ENCODE measurements at regions not wholly inside any gene's neighbourhood (a gene's known extent, or its start where the extent isn't known, plus 50 kb on each side); places are given as distances from the start of the nearest gene placed in this dataset.

DNA sequence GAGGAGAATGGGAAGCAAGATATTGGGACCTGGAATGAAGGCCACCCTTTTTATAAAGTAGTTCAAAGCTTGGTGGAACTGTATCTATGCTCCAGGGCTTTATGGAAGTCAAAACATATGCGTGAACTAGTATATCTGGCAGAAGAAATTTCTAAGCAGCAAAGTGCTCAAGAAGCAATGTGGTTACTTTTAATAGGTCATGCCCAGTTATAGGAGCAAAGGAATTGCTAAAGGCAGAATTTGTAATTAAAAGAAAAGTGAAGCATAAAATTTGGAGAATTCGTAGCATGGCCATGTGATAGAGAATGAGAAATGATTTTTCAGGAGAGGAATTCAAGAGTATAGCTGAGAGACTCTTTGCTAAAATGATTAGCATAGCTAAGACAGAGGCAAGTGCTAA is 1110.4 kb downstream of the XPNPEP1 start:
- no TSS peak for BruUV-seq (replicated peaks)
- no peak for DNase-seq
- Histone ChIP-seq H3K9me3 (ENCODE audit: insufficient read depth, low read depth) (no peaks in the 10 kb centered on the region), H2AFZ (no peak overlapping the region), H3K36me3 (ENCODE audit: low read depth) (no peaks in the 10 kb centered on the region), H3K9me2 (ENCODE audit: insufficient read depth) (no peaks in the 10 kb centered on the region), H3K79me2 (ENCODE audit: low read depth) (no peaks in the 10 kb centered on the region), H3K27ac (no peak overlapping the region), H4K20me1 (ENCODE audit: insufficient read depth) (no peaks in the 10 kb centered on the region), H3F3A (ENCODE audit: insufficient read depth, low read depth) (no peaks in the 10 kb centered on the region), H3K27me3 (ENCODE audit: insufficient read depth, low read depth) (no peaks in the 10 kb centered on the region), H3K4me3 (no peak overlapping the region), H3K4me2 (no peak overlapping the region), H3K4me1 (replicated peaks; ENCODE audit: insufficient read depth) (no peaks in the 10 kb centered on the region)
- intact Hi-C loops (cut with micrococcal nuclease; ENCODE audit: unreplicated experiment): no loop called here
- POLR2A ChIA-PET (ENCODE audit: unreplicated experiment): no interaction called here
- CTCF ChIA-PET: no interaction called here
- TF ChIP-seq EZH2 (IDR thresholded peaks at IDR 0.05; ENCODE audit: low read depth): no peak
- TF ChIP-seq, protein P1, sequence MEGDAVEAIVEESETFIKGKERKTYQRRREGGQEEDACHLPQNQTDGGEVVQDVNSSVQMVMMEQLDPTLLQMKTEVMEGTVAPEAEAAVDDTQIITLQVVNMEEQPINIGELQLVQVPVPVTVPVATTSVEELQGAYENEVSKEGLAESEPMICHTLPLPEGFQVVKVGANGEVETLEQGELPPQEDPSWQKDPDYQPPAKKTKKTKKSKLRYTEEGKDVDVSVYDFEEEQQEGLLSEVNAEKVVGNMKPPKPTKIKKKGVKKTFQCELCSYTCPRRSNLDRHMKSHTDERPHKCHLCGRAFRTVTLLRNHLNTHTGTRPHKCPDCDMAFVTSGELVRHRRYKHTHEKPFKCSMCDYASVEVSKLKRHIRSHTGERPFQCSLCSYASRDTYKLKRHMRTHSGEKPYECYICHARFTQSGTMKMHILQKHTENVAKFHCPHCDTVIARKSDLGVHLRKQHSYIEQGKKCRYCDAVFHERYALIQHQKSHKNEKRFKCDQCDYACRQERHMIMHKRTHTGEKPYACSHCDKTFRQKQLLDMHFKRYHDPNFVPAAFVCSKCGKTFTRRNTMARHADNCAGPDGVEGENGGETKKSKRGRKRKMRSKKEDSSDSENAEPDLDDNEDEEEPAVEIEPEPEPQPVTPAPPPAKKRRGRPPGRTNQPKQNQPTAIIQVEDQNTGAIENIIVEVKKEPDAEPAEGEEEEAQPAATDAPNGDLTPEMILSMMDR (conservative IDR thresholded peaks at IDR 0.05): no peak

DNA sequence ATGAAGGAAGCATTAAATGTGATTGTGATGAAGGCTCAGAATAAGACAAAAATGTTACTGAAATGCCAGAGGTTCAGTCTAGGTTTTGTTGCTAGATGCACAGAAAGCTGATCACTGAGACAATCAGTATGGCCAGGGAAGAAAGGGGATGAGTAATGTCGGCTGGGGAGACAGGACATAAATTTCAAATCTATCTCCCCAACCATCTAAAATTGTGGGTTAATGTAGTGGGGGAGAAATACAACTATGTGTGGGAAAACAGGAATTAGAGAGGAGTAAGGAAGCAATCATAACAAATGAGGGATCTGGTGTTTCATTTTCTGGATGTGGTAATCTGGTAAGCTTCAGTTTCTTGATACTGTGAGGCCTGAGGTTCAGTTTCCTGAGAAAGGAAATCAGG is 1111.0 kb downstream of the XPNPEP1 start:
- Histone ChIP-seq H3K27ac (no peak overlapping the region), H2AFZ (no peak overlapping the region), H3K4me3 (no peak overlapping the region), H3F3A (ENCODE audit: insufficient read depth, low read depth) (no peaks in the 10 kb centered on the region), H3K36me3 (ENCODE audit: low read depth) (no peaks in the 10 kb centered on the region), H4K20me1 (ENCODE audit: insufficient read depth) (no peaks in the 10 kb centered on the region), H3K4me2 (no peak overlapping the region), H3K4me1 (replicated peaks; ENCODE audit: insufficient read depth) (no peaks in the 10 kb centered on the region), H3K79me2 (ENCODE audit: low read depth) (no peaks in the 10 kb centered on the region), H3K9me3 (ENCODE audit: insufficient read depth, low read depth) (no peaks in the 10 kb centered on the region), H3K9me2 (ENCODE audit: insufficient read depth) (no peaks in the 10 kb centered on the region), H3K27me3 (ENCODE audit: insufficient read depth, low read depth) (no peaks in the 10 kb centered on the region)
- TF ChIP-seq, protein P1 (conservative IDR thresholded peaks at IDR 0.05): no peak
- no peak for TF ChIP-seq EZH2 (IDR thresholded peaks at IDR 0.05; ENCODE audit: low read depth)
- intact Hi-C loops (cut with micrococcal nuclease; ENCODE audit: unreplicated experiment): no loop called here
- DNase-seq: no peak
- ChIA-PET POLR2A (ENCODE audit: unreplicated experiment) (no interaction called here), CTCF (no interaction called here)
- BruUV-seq (replicated peaks): no TSS peak

DNA sequence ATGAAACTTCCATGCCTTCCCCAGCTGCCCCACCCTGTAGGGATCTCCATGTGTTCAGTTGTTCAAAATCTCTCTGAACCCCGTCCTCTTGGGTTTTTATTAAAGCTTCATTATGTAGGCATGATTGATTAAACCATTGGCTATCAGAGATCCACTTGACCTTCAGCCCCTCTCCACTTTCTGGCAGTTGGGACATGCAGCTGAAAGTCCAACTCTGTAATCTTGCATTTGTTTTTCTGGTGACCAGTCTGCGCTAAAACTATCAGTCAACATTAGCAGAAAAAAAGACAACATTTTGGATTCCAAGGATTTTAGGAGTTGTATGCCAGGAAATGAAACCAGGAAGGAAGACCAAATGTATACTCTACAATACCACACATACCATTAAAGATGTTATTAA is 1115.1 kb downstream of the XPNPEP1 start:
- Histone ChIP-seq H3K79me2 (ENCODE audit: low read depth) (no peaks in the 10 kb centered on the region), H3K4me1 (replicated peaks; ENCODE audit: insufficient read depth) (no peaks in the 10 kb centered on the region), H3K4me2 (no peak overlapping the region), H2AFZ (no peak overlapping the region), H3K9me3 (ENCODE audit: insufficient read depth, low read depth) (no peaks in the 10 kb centered on the region), H3K4me3 (no peak overlapping the region), H3K27me3 (ENCODE audit: insufficient read depth, low read depth) (no peaks in the 10 kb centered on the region), H3K27ac (no peak overlapping the region), H4K20me1 (ENCODE audit: insufficient read depth) (no peaks in the 10 kb centered on the region), H3K9me2 (ENCODE audit: insufficient read depth) (no peaks in the 10 kb centered on the region), H3F3A (ENCODE audit: insufficient read depth, low read depth) (no peaks in the 10 kb centered on the region), H3K36me3 (ENCODE audit: low read depth) (no peaks in the 10 kb centered on the region)
- no TSS peak for BruUV-seq (replicated peaks)
- intact Hi-C loops (cut with micrococcal nuclease; ENCODE audit: unreplicated experiment): no loop called here
- TF ChIP-seq, protein P1 (conservative IDR thresholded peaks at IDR 0.05): no peak
- no peak for TF ChIP-seq EZH2 (IDR thresholded peaks at IDR 0.05; ENCODE audit: low read depth)
- DNase-seq: no peak
- CTCF ChIA-PET: no interaction called here
- POLR2A ChIA-PET (ENCODE audit: unreplicated experiment): no interaction called here

All from PC-9 (cell line).